ENCODE measurements at regions not wholly inside any gene's neighbourhood (a gene's known extent, or its start where the extent isn't known, plus 50 kb on each side); places are given as distances from the start of the nearest gene placed in this dataset.

- TF ChIP-seq CTCF (IDR thresholded peaks at IDR 0.05) (no peak), POLR2A (IDR thresholded peaks at IDR 0.05) (no peak)
Measured at GRCh38 chr1:220994671-220995070, 115.4 kb downstream of the HLX start.

All from Peyer's patch (tissue), 4 donors.